Mesodermal cell (in vitro differentiated cells): ENCODE measurements at regions not wholly inside any gene's neighbourhood (a gene's known extent, or its start where the extent isn't known, plus 50 kb on each side); places are given as distances from the start of the nearest gene placed in this dataset.
A peak's percentile ranks its signal among the peaks of the same experiment; 100 is the strongest.

Experiments used
- H3K27ac ChIP-seq: 2 replicates; pipeline ENCODE4 v1.7.0; 2013; ENCODE audit warnings: mild to moderate bottlenecking, low read depth, low read length, moderate library complexity; ENCODE audit not compliant: severe bottlenecking
- H3K36me3 ChIP-seq: 2 replicates; pipeline ENCODE4 v1.7.1; 2013; ENCODE audit warnings: mild to moderate bottlenecking, low read length, moderate library complexity; ENCODE audit not compliant: control insufficient read depth, insufficient read depth
- H3K4me1 ChIP-seq: one replicate; pipeline ENCODE4 v1.7.1; 2013; ENCODE audit warnings: mild to moderate bottlenecking, low read length; ENCODE audit not compliant: insufficient read depth, control insufficient read depth, poor library complexity, severe bottlenecking
- H3K4me3 ChIP-seq: 2 replicates; pipeline ENCODE4 v1.7.0; 2013; ENCODE audit warnings: low read length, control low read depth, mild to moderate bottlenecking; ENCODE audit not compliant: insufficient read depth, poor library complexity, severe bottlenecking; ENCODE audit errors: extremely low read depth
- H3K9me3 ChIP-seq: 2 replicates; pipeline ENCODE4 v1.7.1; 2013; ENCODE audit warnings: mild to moderate bottlenecking, low read length, moderate library complexity; ENCODE audit not compliant: control insufficient read depth
- WGBS, 2 experiments: methylation state at CpG; one replicate each; pipeline ENCODE4 v1.1.5; 2013; ENCODE audit warnings: missing lambda C conversion rate in 2 of 2; ENCODE audit not compliant: insufficient coverage in 2 of 2; 5-methylcytosine and 5-hydroxymethylcytosine counted together

DNA sequence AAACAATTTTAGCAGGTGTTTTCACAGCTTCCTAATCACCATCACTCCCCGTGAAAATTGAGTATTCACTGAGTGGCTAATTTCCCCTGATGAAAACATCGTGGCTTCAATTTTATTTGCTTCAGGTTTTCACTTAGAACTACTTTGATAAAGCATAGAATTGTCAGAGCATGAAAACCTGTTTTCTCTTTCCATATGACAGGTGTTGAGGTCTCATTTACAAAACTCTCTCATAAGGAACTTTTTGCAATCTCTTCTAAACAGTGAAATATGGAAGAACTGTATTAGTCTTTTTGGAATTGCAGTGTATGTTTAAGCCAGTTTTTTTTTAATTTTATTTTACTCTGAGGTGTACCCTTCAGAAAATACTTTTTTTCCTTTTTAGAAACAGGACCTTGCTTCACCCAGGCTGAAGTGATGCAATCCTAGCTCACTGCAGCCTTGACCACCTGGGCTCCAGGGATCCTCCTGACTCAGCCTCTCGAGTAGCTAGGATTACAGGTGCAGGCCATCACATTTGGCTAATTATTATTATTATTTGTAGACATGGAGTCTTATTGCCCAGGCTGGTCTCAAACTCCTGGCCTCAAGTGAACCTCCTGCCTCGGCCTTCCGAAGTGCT, 111.2 kb upstream of the RAPGEF2 start:
- H3K4me1 ChIP-seq: peaks cover 4% of the 10 kb centered on the region
- no peaks in the 10 kb centered on the region for H3K9me3 ChIP-seq
- H3K36me3 ChIP-seq: no peaks in the 10 kb centered on the region
- no peak overlapping the region for H3K4me3 ChIP-seq
- 97 to 100% methylated on average over 4 of the region's 5 CpGs for WGBS, 2 experiments
- H3K27ac ChIP-seq: no peak overlapping the region

DNA sequence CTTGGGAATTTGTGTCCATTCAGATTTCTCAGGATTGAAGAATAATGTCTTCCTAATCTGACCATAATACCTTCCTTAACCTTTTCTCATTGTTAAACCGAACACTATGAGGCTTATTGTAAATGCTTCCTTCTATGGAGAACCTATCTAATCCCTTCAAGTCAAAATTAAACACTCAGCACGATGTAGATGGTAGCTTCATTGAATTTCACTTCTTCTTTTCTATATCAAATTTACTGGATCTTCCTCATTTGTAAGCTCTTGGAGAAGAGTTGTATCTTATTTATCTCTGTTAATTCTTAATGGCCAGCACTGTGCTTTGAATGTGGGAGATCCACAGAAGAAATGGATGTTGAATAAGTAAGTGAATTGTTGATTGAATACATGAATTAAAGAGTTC, 109.0 kb upstream of the RAPGEF2 start:
- H3K9me3 ChIP-seq: no peaks in the 10 kb centered on the region
- H3K36me3 ChIP-seq: no peaks in the 10 kb centered on the region
- H3K4me3 ChIP-seq: no peak overlapping the region
- 100% methylated on average over 1 of the region's 2 CpGs for WGBS, 2 experiments
- no peak overlapping the region for H3K27ac ChIP-seq
- peaks cover 4% of the 10 kb centered on the region for H3K4me1 ChIP-seq

DNA sequence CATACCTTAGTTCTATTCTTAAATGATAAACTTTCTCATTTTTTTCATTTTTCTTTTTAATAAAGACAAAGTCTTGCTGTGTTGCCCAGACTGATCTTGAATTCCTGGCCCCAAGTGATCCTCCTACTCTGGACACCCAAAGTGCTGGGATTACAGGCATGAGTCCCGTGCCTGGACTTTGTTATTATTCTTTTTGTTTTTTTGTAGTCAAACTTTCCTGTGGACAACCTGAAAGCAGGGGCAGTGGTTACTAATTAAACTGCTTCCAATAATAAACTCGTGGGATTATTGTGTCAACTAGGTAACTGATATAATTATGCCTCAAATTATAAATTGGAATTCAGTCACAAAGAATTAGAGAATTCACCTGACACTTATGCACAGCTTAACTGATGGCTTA, 107.8 kb upstream of the RAPGEF2 start:
- H3K27ac ChIP-seq: no peak overlapping the region
- no peaks in the 10 kb centered on the region for H3K36me3 ChIP-seq
- peaks cover 4% of the 10 kb centered on the region for H3K4me1 ChIP-seq
- WGBS, 2 experiments: no CpG with 5 or more reads among the region's 2 CpGs
- no peaks in the 10 kb centered on the region for H3K9me3 ChIP-seq
- no peak overlapping the region for H3K4me3 ChIP-seq

DNA sequence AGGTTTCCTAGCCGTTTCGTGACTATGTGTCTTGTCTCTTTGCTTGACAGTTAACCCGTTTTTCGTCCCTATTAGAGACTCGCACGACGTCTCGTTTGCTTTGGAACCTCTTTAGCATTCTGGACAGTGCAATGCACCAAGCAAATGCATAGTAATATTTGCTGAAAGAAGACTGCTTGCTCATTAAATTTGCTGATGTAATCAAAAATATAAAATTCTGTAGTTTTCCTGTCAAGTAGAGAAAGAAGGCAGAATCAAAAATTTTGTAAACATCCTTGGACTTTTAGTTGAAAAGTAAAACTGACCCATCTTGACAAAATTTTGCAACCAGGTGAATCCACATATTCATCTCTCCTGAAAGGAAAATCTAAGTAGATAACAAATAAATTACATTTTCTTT, 106.9 kb upstream of the RAPGEF2 start:
- 80 to 86% methylated on average over 8 of the region's 8 CpGs for WGBS, 2 experiments
- Histone ChIP-seq H3K27ac (no peak overlapping the region), H3K36me3 (no peaks in the 10 kb centered on the region), H3K4me3 (no peak overlapping the region), H3K9me3 (no peaks in the 10 kb centered on the region), H3K4me1 (peaks cover 4% of the 10 kb centered on the region)

DNA sequence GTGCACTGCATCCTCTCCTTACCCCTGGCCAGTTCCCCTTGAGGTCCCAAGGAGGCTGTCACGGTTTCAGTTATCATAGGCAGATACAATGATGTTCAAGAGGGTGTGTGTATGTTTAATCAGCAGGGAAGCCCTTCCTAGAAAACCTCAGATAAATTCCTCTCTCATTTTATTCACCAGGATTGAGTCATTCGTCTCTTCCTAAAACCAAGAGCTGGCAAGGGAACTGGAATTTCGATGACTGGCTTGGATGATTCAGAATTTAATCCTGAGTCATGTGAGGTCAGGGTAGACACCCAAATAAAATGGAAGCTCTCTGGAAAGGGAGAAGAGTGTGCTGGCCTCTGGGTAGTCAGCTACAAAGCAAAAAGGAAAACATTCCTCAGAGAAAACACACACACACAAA, 106.2 kb upstream of the RAPGEF2 start:
- Histone ChIP-seq H3K4me1 (peaks cover 4% of the 10 kb centered on the region), H3K4me3 (no peak overlapping the region), H3K9me3 (no peaks in the 10 kb centered on the region), H3K27ac (peak overlapping the region; percentile 36), H3K36me3 (no peaks in the 10 kb centered on the region)
- WGBS, 2 experiments: 71 to 100% methylated on average over 1 of the region's 3 CpGs

DNA sequence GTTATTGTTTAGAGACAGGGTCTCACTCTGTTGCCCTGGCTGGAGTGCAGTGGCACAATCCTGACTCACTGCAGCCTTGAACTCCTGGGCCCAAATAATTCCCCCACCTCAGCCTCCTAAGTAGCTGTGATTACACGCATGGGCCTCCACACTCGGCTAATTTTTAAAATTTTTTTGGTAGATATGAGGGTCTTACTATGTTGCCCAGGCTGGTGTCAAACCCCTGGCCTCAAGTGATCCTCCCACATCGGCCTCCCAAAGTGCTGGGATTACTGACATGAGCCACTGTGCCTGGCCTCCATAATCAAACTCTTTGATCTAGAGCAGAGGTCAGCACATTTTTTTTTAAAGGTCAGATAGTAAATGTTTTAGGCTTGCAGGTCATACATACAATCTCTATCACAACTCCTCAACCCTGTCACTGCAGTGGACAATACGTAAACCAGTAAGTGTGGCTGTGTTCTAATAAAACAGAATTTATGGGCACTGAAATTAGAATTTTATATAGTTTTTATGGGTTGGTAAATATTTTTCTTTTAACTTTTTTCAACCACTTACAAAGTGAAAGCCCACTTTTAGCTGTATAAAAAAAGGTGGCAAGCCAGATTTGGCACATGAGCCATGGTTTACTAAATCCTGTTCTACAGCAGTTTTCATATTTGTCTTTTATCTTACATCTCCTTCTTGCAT, 105.1 kb upstream of the RAPGEF2 start:
- Histone ChIP-seq H3K36me3 (no peaks in the 10 kb centered on the region), H3K4me3 (no peak overlapping the region), H3K9me3 (no peaks in the 10 kb centered on the region), H3K4me1 (peaks cover 4% of the 10 kb centered on the region), H3K27ac (no peak overlapping the region)
- 55 to 100% methylated on average over 1 to 3 of the region's 4 CpGs for WGBS, 2 experiments

DNA sequence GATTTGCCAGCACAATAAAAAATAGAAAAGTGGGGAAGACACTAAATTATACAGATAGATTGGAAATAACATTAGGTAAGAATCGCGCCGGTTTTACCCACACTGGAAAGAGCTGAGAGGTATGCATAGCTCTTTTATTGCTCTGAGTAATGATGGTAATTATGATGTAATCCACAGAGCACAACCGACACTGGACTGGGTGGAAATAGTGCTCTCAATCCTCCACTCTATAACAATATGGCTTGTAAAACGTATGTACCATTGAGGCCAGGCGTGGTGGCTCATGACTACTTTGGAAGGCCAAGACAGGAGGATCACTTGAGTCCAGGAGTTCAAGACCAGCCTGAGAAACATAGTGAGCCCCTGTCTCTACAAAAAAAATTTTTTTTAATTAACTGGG, 104.3 kb upstream of the RAPGEF2 start:
- Histone ChIP-seq H3K4me3 (no peak overlapping the region), H3K4me1 (peaks cover 10% of the 10 kb centered on the region), H3K27ac (no peak overlapping the region), H3K9me3 (no peaks in the 10 kb centered on the region), H3K36me3 (no peaks in the 10 kb centered on the region)
- 93 to 97% methylated on average over 3 to 5 of the region's 6 CpGs for WGBS, 2 experiments

DNA sequence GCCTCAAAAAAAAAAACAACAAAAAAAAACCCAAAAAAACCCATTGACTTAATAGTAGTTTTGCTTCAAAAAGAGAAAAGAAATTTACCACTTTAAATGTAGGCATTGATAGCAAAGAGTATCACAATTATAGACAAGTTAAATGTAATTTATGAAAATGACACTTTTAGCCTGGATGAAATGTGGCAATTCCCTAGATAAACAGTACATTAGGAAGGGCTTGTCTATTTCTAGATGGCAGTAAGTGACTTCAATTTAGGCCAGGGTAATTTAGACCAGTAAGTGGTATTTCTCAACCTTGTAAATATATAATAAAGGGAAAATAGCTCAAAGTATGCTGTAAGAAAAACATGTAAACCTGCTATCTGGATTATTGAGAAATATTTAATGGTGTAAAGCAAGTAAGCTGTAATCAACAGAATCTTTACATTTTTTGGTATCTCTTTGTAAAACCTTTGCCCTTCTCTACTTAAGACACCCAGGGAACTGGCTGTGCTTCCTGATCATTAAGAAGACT, 103.7 kb upstream of the RAPGEF2 start:
- Histone ChIP-seq H3K36me3 (no peaks in the 10 kb centered on the region), H3K9me3 (no peaks in the 10 kb centered on the region), H3K4me3 (no peak overlapping the region), H3K27ac (no peak overlapping the region), H3K4me1 (peaks cover 11% of the 10 kb centered on the region)

DNA sequence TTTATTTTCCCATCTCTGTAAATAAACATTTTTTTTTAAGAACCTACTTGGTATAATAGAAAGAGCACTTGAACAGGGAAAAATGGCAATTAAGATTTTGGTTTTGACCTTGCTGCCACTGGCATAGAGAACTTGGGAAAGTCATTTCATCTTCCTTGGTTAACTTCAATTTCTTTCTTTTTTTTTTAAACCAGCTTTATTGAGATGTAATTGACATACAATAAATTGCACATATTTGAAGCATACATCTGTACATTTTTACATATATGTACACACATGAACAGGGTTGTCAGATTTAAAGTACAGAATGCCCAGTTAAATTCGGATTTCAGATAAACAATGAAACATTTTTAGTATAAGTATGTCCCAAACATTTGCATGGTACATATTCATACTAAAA, 103.0 kb upstream of the RAPGEF2 start:
- peaks cover 11% of the 10 kb centered on the region for H3K4me1 ChIP-seq
- no peak overlapping the region for H3K27ac ChIP-seq
- no peaks in the 10 kb centered on the region for H3K9me3 ChIP-seq
- WGBS, 2 experiments: no CpG with 5 or more reads among the region's 1 CpG
- H3K36me3 ChIP-seq: no peaks in the 10 kb centered on the region
- H3K4me3 ChIP-seq: no peak overlapping the region

DNA sequence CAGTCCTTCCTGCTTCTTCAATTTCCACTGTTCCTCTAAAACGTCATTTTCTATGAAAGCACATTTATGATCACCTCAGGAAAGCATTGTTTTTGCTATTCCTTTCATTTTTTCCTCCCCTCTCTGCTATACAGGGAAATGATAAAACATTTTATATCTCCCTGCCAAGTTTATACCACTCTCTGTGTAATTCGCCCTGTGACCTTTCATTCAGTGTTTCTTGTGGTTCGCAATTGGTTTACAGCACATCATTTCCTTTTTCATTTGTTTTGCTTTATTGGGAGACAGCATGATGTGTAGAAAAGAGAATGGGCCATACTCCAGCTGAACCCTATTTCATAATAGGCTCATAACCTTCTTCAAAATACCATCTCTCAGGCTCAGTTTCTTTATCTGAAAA, 99.9 kb upstream of the RAPGEF2 start:
- WGBS, 2 experiments: 93 to 100% methylated on average over 1 of the region's 3 CpGs
- Histone ChIP-seq H3K4me3 (no peak overlapping the region), H3K9me3 (no peaks in the 10 kb centered on the region), H3K36me3 (no peaks in the 10 kb centered on the region), H3K27ac (no peak overlapping the region), H3K4me1 (peaks cover 7% of the 10 kb centered on the region)
